Colonic mucosa (tissue), 4 donors: ENCODE measurements at regions not wholly inside any gene's neighbourhood (a gene's known extent, or its start where the extent isn't known, plus 50 kb on each side); places are given as distances from the start of the nearest gene placed in this dataset.

Experiments
- DNase-seq: peaks from one replicate; pipeline ENCODE4 v3.0.0-alpha.2; 2020
- H3K27ac ChIP-seq: fragments of 200-600 bp; one replicate; pipeline ENCODE4 v1.8.0; 2021
- H3K27me3 ChIP-seq: fragments of 200-600 bp; one replicate; pipeline ENCODE4 v1.8.0; 2021
- H3K36me3 ChIP-seq: fragments of 200-600 bp; one replicate; pipeline ENCODE4 v1.8.0; 2021
- H3K4me1 ChIP-seq: fragments of 200-600 bp; one replicate; pipeline ENCODE4 v1.8.0; 2021; ENCODE audit warnings: mild to moderate bottlenecking
- H3K4me3 ChIP-seq: fragments of 200-600 bp; one replicate; pipeline ENCODE4 v1.8.0; 2021
- H3K9ac ChIP-seq, 2 donors: one replicate each; pipeline ENCODE4 v1.7.0; 2013; ENCODE audit warnings: control low read depth in 2 of 2, low read depth in 2 of 2, low read length in 2 of 2
- H3K9me3 ChIP-seq: fragments of 200-600 bp; one replicate; pipeline ENCODE4 v1.8.0; 2021
- intact Hi-C: fragments of 100-400 bp; cut with DNase I; formaldehyde crosslinking; loops from one replicate; pipeline ENCODE4 v1.14.1; 2022
- TF ChIP-seq, protein P1 (sequence below): fragments of 200-600 bp; IDR thresholded peaks from one replicate; pipeline ENCODE4 v1.8.0; 2022; ENCODE audit warnings: antibody characterized with exemption, mild to moderate bottlenecking
- donor health status: healthy.
- donor health status: DM: no; HTN: no; CAD: no.
- donor health status: DM: no; HTN: no; CAD: no.

DNA sequence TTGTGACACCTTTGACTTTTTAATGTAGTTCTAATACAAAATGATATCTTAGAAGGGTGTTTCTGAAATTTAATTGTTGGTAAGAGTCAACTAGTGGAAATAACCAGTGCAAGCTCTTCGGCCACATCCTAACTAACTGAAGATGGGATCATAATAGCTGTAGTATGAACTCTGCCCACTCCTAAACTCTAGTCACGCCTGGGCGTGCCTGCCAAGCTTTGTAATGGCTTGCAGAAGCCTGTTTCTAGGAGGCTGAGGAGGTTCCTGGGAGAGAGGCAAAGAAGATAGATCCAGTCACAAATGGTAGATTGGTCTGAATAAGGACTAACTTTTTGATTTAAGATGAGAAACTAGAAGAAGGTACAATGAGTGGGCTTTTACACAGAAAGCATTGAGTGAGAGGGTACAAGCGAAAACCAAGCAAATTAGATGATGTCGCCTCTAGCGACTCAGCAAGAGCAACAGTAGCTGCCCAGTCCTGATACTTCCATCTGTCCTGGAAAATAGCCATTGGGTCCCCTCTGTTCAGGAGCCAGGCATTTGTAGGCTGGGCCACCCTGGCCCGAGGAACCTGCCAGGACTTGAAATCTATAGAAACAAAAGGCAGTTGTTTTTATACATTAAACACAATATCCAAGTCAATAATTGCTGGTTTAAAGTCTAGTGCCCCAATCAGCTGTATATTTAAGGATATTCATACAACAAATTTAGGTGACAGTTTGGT, 148.8 kb downstream of the SLC38A4 start:
- Histone ChIP-seq H3K4me1 (no peaks in the 10 kb centered on the region), H3K9ac (no peak overlapping the region), H3K27ac (no peak overlapping the region), H3K4me3 (no peak overlapping the region), H3K9me3 (no peaks in the 10 kb centered on the region), H3K27me3 (no peaks in the 10 kb centered on the region), H3K36me3 (no peaks in the 10 kb centered on the region)
- no peak for DNase-seq
- intact Hi-C loops = loop anchor here (10.0 kb wide), 2 partner anchors 348 to 552 kb away; no protein-coding TSS in a partner anchor
- TF ChIP-seq, protein P1, sequence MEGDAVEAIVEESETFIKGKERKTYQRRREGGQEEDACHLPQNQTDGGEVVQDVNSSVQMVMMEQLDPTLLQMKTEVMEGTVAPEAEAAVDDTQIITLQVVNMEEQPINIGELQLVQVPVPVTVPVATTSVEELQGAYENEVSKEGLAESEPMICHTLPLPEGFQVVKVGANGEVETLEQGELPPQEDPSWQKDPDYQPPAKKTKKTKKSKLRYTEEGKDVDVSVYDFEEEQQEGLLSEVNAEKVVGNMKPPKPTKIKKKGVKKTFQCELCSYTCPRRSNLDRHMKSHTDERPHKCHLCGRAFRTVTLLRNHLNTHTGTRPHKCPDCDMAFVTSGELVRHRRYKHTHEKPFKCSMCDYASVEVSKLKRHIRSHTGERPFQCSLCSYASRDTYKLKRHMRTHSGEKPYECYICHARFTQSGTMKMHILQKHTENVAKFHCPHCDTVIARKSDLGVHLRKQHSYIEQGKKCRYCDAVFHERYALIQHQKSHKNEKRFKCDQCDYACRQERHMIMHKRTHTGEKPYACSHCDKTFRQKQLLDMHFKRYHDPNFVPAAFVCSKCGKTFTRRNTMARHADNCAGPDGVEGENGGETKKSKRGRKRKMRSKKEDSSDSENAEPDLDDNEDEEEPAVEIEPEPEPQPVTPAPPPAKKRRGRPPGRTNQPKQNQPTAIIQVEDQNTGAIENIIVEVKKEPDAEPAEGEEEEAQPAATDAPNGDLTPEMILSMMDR = no peak

DNA sequence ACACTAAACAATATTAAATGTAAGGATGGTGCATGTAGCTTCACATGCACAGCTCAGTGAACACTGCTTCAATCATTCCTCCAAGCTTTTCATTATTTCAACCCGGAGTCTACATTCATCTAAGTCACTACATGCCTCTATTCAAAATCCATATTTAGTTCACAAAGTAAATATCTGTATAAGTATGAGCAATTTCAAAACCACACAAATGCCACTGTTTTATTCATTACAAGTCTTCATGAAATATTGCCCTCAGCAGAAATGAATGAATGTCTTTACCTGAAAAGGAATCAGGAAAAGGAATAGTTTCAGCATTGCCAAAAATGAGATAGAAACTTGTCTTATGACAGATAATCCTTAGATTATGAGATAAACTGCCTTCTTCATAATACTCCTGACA, 149.4 kb downstream of the SLC38A4 start:
- Histone ChIP-seq H3K27ac (no peak overlapping the region), H3K9ac (no peak overlapping the region), H3K9me3 (no peaks in the 10 kb centered on the region), H3K36me3 (no peaks in the 10 kb centered on the region), H3K4me3 (no peak overlapping the region), H3K4me1 (no peaks in the 10 kb centered on the region), H3K27me3 (no peaks in the 10 kb centered on the region)
- TF ChIP-seq, protein P1 = no peak
- DNase-seq = no peak
- intact Hi-C loops = loop anchor here (10.0 kb wide), 2 partner anchors 348 to 552 kb away; no protein-coding TSS in a partner anchor

DNA sequence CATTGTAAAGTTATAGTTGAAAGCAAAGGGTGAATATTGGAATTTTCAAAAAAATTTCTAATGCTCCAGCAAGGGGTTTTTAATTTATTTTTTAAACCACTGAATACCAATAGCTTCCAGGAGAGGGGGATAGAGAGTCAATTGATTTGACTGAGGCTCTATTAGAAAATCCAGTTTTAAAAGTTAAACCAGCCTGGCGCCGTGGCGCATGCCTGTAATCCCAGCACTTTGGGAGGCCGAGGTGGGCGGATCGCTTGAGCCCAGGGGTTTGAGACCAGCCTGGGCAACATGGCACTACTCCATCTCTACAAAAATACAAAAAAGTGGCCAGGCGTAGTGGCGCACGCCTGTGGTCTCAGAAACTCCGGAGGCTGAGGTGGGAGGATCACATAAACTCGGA, 150.1 kb downstream of the SLC38A4 start:
- no peaks in the 10 kb centered on the region for H3K4me1 ChIP-seq
- TF ChIP-seq, protein P1 = peak; percentile 63
- H3K4me3 ChIP-seq = no peak overlapping the region
- no peak overlapping the region for H3K9ac ChIP-seq
- no peak for DNase-seq
- H3K36me3 ChIP-seq = no peaks in the 10 kb centered on the region
- H3K9me3 ChIP-seq = no peaks in the 10 kb centered on the region
- no peaks in the 10 kb centered on the region for H3K27me3 ChIP-seq
- no peak overlapping the region for H3K27ac ChIP-seq
- intact Hi-C loops = loop anchor here (2.0 to 10.0 kb wide), 3 partner anchors 259 to 551 kb away; no protein-coding TSS in a partner anchor

DNA sequence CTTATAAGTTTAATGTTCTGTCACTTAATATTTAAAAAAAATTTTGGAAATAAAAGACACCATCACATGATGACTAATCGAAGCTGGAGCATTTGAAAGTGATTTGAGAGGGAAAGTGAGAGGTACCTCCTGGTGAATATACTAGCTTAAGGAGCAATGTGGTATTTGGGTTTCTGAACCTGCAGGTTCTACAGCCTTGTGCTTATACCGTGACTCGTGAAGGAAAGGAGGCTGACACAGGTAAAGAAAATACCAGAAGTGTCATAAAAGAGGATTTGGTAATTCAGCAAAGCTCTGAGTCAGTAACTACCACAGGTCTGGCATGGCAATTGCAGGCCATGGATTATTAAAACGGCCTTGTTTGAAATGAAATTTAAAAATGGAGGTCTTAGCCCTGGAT, 151.0 kb downstream of the SLC38A4 start:
- Histone ChIP-seq H3K4me3 (no peak overlapping the region), H3K4me1 (no peaks in the 10 kb centered on the region)

DNA sequence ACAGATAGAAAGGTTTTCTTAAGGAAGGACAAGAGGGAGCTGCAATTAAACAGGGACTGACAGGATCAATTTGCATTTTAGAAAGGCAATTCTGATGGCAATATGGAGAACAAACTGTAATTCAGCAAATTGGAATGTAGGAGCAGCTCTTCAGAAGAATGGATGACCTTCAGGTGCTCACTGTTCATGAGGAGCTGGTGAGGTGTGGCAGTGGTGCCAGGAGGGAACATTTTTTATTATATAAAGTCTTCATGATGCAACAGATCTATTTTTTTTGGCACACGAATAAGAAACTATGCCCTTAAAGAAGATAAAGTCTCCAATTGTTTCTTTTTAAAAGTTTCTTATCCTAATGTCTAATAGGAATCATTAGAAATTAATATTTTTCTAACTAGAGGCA, 151.7 kb downstream of the SLC38A4 start:
- DNase-seq = no peak
- no peak overlapping the region for H3K27ac ChIP-seq
- intact Hi-C loops = loop anchor here (2.0 to 10.0 kb wide), 3 partner anchors 261 to 549 kb away; no protein-coding TSS in a partner anchor

More for the DNA sequence above, 151.0 kb downstream of the SLC38A4 start:
- intact Hi-C loops = loop anchor here (2.0 to 10.0 kb wide), 3 partner anchors 260 to 550 kb away; no protein-coding TSS in a partner anchor
- TF ChIP-seq, protein P1 = no peak
- Histone ChIP-seq H3K9ac (no peak overlapping the region), H3K27me3 (no peaks in the 10 kb centered on the region), H3K36me3 (no peaks in the 10 kb centered on the region), H3K27ac (no peak overlapping the region), H3K9me3 (no peaks in the 10 kb centered on the region)
- no peak for DNase-seq

More for the DNA sequence above, 151.7 kb downstream of the SLC38A4 start:
- H3K4me1 ChIP-seq = no peaks in the 10 kb centered on the region
- no peak overlapping the region for H3K9ac ChIP-seq
- no peaks in the 10 kb centered on the region for H3K9me3 ChIP-seq
- TF ChIP-seq, protein P1 = no peak
- H3K27me3 ChIP-seq = no peaks in the 10 kb centered on the region
- H3K4me3 ChIP-seq = no peak overlapping the region
- no peaks in the 10 kb centered on the region for H3K36me3 ChIP-seq
